Progenitor cell of endocrine pancreas (in vitro differentiated cells): ENCODE measurements at regions not wholly inside any gene's neighbourhood (a gene's known extent, or its start where the extent isn't known, plus 50 kb on each side); places are given as distances from the start of the nearest gene placed in this dataset.

Experiments used
- DNase-seq: peaks from one replicate; pipeline ENCODE4 v3.0.0; 2021; ENCODE audit warnings: low spot score; ENCODE audit not compliant: unreplicated experiment
- H3K27ac Mint-ChIP-seq: 2 replicates; pipeline ENCODE4 v1.8.0; 2021; ENCODE audit warnings: mild to moderate bottlenecking, moderate library complexity, mixed read lengths
- H3K27me3 Mint-ChIP-seq: 2 replicates; pipeline ENCODE4 v1.8.0; 2021; ENCODE audit warnings: mixed read lengths
- H3K36me3 Mint-ChIP-seq: 2 replicates; pipeline ENCODE4 v1.8.0; 2022; ENCODE audit warnings: mixed read lengths; ENCODE audit not compliant: insufficient read depth
- H3K4me1 Mint-ChIP-seq: 2 replicates; pipeline ENCODE4 v1.8.0; 2021; ENCODE audit warnings: low read depth, mixed read lengths
- H3K4me3 Mint-ChIP-seq: 2 replicates; pipeline ENCODE4 v1.8.0; 2021; ENCODE audit warnings: low read depth, mild to moderate bottlenecking, moderate library complexity, mixed read lengths
- H3K9me3 Mint-ChIP-seq: 2 replicates; pipeline ENCODE4 v1.8.0; 2021; ENCODE audit warnings: low read depth, mixed read lengths
- CTCF ChIP-seq: fragments of 200-600 bp; sonication (generic); IDR thresholded peaks from one replicate; pipeline ENCODE4 v1.5.0; 2021; ENCODE audit warnings: antibody characterized with exemption, mild to moderate bottlenecking; ENCODE audit not compliant: unreplicated experiment

GRCh38 chr4:38356686-38357085, 307.3 kb upstream of the KLF3 start:
- no peak for DNase-seq
- no peak for TF ChIP-seq CTCF
- no peak overlapping the region for H3K27ac Mint-ChIP-seq
- no peaks in the 10 kb centered on the region for H3K4me1 Mint-ChIP-seq
- H3K9me3 Mint-ChIP-seq, result peaks cover 26% of the 10 kb centered on the region
- H3K4me3 Mint-ChIP-seq, result no peak overlapping the region
- no peaks in the 10 kb centered on the region for H3K27me3 Mint-ChIP-seq
- peaks cover 5% of the 10 kb centered on the region for H3K36me3 Mint-ChIP-seq

- peaks cover 3% of the 10 kb centered on the region for H3K36me3 Mint-ChIP-seq
- no peaks in the 10 kb centered on the region for H3K4me1 Mint-ChIP-seq
- peaks cover 22% of the 10 kb centered on the region for H3K9me3 Mint-ChIP-seq
- DNase-seq, result no peak
- H3K27me3 Mint-ChIP-seq, result no peaks in the 10 kb centered on the region
- H3K4me3 Mint-ChIP-seq, result no peak overlapping the region
- TF ChIP-seq CTCF, result no peak
- H3K27ac Mint-ChIP-seq, result no peak overlapping the region
Measured at GRCh38 chr4:38357546-38357945, 306.5 kb upstream of the KLF3 start.

GRCh38 chr4:38359113-38359512, 304.9 kb upstream of the KLF3 start:
- no peak overlapping the region for H3K4me3 Mint-ChIP-seq
- H3K27me3 Mint-ChIP-seq, result no peaks in the 10 kb centered on the region
- no peak for DNase-seq
- H3K9me3 Mint-ChIP-seq, result peaks cover 10% of the 10 kb centered on the region
- no peak overlapping the region for H3K27ac Mint-ChIP-seq
- H3K36me3 Mint-ChIP-seq, result peaks cover 3% of the 10 kb centered on the region
- no peak for TF ChIP-seq CTCF
- no peaks in the 10 kb centered on the region for H3K4me1 Mint-ChIP-seq

GRCh38 chr4:38360201-38360600, 303.8 kb upstream of the KLF3 start:
- no peak for TF ChIP-seq CTCF
- Mint-ChIP-seq H3K4me3 (no peak overlapping the region), H3K27ac (no peak overlapping the region), H3K27me3 (no peaks in the 10 kb centered on the region), H3K9me3 (no peaks in the 10 kb centered on the region), H3K4me1 (no peaks in the 10 kb centered on the region), H3K36me3 (no peaks in the 10 kb centered on the region)
- no peak for DNase-seq

- no peak for DNase-seq
- TF ChIP-seq CTCF, result no peak
- peaks cover 2% of the 10 kb centered on the region for H3K27me3 Mint-ChIP-seq
- H3K9me3 Mint-ChIP-seq, result no peaks in the 10 kb centered on the region
- peaks cover 2% of the 10 kb centered on the region for H3K4me1 Mint-ChIP-seq
- H3K27ac Mint-ChIP-seq, result no peak overlapping the region
- no peak overlapping the region for H3K4me3 Mint-ChIP-seq
- H3K36me3 Mint-ChIP-seq, result no peaks in the 10 kb centered on the region
Measured at GRCh38 chr4:38364383-38364963, 299.5 kb upstream of the KLF3 start.
